HCT116 (cell line): ENCODE measurements at regions not wholly inside any gene's neighbourhood (a gene's known extent, or its start where the extent isn't known, plus 50 kb on each side); places are given as distances from the start of the nearest gene placed in this dataset.

Experiments
- ATAC-seq: fragments of 200-7000 bp; cut with Tn5 transposase; 2 replicates; pipeline ENCODE4 v1.9.1; 2020; ENCODE audit warnings: mild to moderate bottlenecking, moderate library complexity
- BruUV-seq: library from RNA; stranded (reverse); fragments of 400-500 nt; replicated peaks from 2 replicates; lab custom pipeline; 2021; lab: Mats Ljungman, UMichigan
- CTCF ChIA-PET: fragments of 300-600 bp; sonication (Branson Sonifier 250); formaldehyde crosslinking; loops from one replicate; lab custom pipeline; 2021; ENCODE audit warnings: antibody characterized with exemption; lab: Charles Lee
- POLR2A ChIA-PET: fragments of 300-600, 350-600 bp; sonication (Branson Sonifier 250); formaldehyde crosslinking; loops from one replicate; lab custom pipeline; 2021; ENCODE audit warnings: antibody characterized with exemption; lab: Charles Lee
- RAD21 ChIA-PET, 2 experiments: fragments of 300-600 bp; sonication (Branson Sonifier 250); formaldehyde crosslinking; loops; one replicate each; lab custom pipeline; 2023; ENCODE audit warnings: low total read pairs in 2 of 2; ENCODE audit not compliant: uncharacterized antibody in 2 of 2, unreplicated experiment in 2 of 2, low non-redundant PET in 1 of 2; lab: Charles Lee
- DNase-seq: peaks from one replicate; pipeline ENCODE4 v3.0.0-alpha.2; 2010; ENCODE audit warnings: low read depth, low spot score
- H2AFZ ChIP-seq: fragments of 200-600 bp; shearing (Covaris generic), sonication (generic); 2 replicates; pipeline ENCODE4 v1.6.1; 2017; ENCODE audit warnings: low read depth, mixed run types, mixed read lengths, antibody characterized with exemption, low read length; ENCODE audit not compliant: poor library complexity, severe bottlenecking
- H3K27ac ChIP-seq: 2 replicates; pipeline ENCODE4 v1.5.1; 2012; ENCODE audit warnings: low read depth, low read length
- H3K27me3 ChIP-seq: fragments of 200-600 bp; sonication (generic); 2 replicates; pipeline ENCODE4 v1.6.1; 2016; ENCODE audit warnings: mixed run types, low read length, mixed read lengths; ENCODE audit not compliant: insufficient read depth
- H3K36me3 ChIP-seq, 2 experiments: fragments of 200-500 bp in 1 of 2; fragments of 200-600 bp in 1 of 2; sonication (Bioruptor generic) in 1 of 2; sonication (generic) in 1 of 2; 2 replicates each; pipeline versions ENCODE4 v1.5.1 to v1.6.1; 2014 to 2016; ENCODE audit warnings: low read length in 2 of 2, inconsistent platforms in 1 of 2, mixed read lengths in 1 of 2, mixed run types in 1 of 2; ENCODE audit not compliant: insufficient read depth in 2 of 2, control insufficient read depth in 1 of 2
- H3K4me1 ChIP-seq, 2 experiments: fragments of 200-600 bp in 1 of 2; sonication (generic) in 1 of 2; 2 replicates each; pipeline versions ENCODE4 v1.5.1 to v1.6.1; 2012 to 2017; ENCODE audit warnings: low read length in 2 of 2, inconsistent platforms in 1 of 2, mild to moderate bottlenecking in 1 of 2, mixed read lengths in 1 of 2, mixed run types in 1 of 2, moderate library complexity in 1 of 2; ENCODE audit not compliant: insufficient read depth in 2 of 2, control insufficient read depth in 1 of 2
- H3K4me2 ChIP-seq: fragments of 200-600 bp; sonication (generic); 2 replicates; pipeline ENCODE4 v1.6.1; 2017; ENCODE audit warnings: mixed run types, low read length, mixed read lengths
- H3K4me3 ChIP-seq, 2 experiments: fragments of 200-600 bp in 1 of 2; sonication (generic) in 1 of 2; replicated peaks in 1 of 2; 2 replicates each; pipeline ENCODE4 v1.5.1; 2011 to 2016; ENCODE audit warnings: low read length in 2 of 2, control low read depth in 1 of 2, low read depth in 1 of 2, mild to moderate bottlenecking in 1 of 2, mixed read lengths in 1 of 2, mixed run types in 1 of 2
- H3K79me2 ChIP-seq: fragments of 200-600 bp; sonication (generic); 2 replicates; pipeline ENCODE4 v1.6.1; 2017; ENCODE audit warnings: mild to moderate bottlenecking, mixed run types, low read length, moderate library complexity, mixed read lengths; ENCODE audit not compliant: insufficient read depth
- H3K9ac ChIP-seq: fragments of 200-600 bp; sonication (generic); 2 replicates; pipeline ENCODE4 v1.6.1; 2016; ENCODE audit warnings: low read length, mixed read lengths
- H3K9me2 ChIP-seq: fragments of 200-600 bp; sonication (generic), shearing (Covaris generic); 2 replicates; pipeline ENCODE4 v1.6.1; 2017; ENCODE audit warnings: mixed run types, mild to moderate bottlenecking, moderate library complexity; ENCODE audit not compliant: insufficient read depth
- H3K9me3 ChIP-seq, 2 experiments: fragments of 200-500 bp in 1 of 2; fragments of 200-600 bp in 1 of 2; sonication (Bioruptor generic) in 1 of 2; sonication (generic) in 1 of 2; 2 replicates each; pipeline ENCODE4 v1.6.1; 2014 to 2017; ENCODE audit warnings: low read length in 2 of 2, mixed read lengths in 2 of 2, inconsistent platforms in 1 of 2, low read depth in 1 of 2, mild to moderate bottlenecking in 1 of 2, mixed run types in 1 of 2, moderate library complexity in 1 of 2; ENCODE audit not compliant: control insufficient read depth in 1 of 2, insufficient read depth in 1 of 2
- H4K20me1 ChIP-seq: fragments of 200-600 bp; sonication (generic), shearing (Covaris generic); 2 replicates; pipeline ENCODE4 v1.6.1; 2017; ENCODE audit warnings: mixed run types, mild to moderate bottlenecking, moderate library complexity; ENCODE audit not compliant: insufficient read depth
- ATF3 ChIP-seq: IDR thresholded peaks from 2 replicates; pipeline ENCODE4 v1.6.1; 2012
- CEBPB ChIP-seq: IDR thresholded peaks from 2 replicates; pipeline ENCODE4 v1.6.1; 2012; ENCODE audit warnings: low read depth
- CTCF ChIP-seq, 3 experiments: fragments of 200-600 bp in 1 of 3; sonication (generic) in 1 of 3; IDR thresholded peaks in 2 of 3; conservative IDR thresholded peaks in 1 of 3; 2 replicates each; pipeline ENCODE4 v1.5.1; 2012 to 2017; ENCODE audit warnings: low read depth in 2 of 3, low read length in 2 of 3, antibody characterized with exemption in 1 of 3, borderline replicate concordance in 1 of 3, control low read depth in 1 of 3, mild to moderate bottlenecking in 1 of 3, mixed read lengths in 1 of 3, mixed run types in 1 of 3, moderate library complexity in 1 of 3; ENCODE audit not compliant: insufficient read depth in 1 of 3
- EGR1 ChIP-seq: IDR thresholded peaks from 2 replicates; pipeline ENCODE4 v1.6.1; 2012; ENCODE audit warnings: low read depth
- ELF1 ChIP-seq: IDR thresholded peaks from 2 replicates; pipeline ENCODE4 v1.6.1; 2012; ENCODE audit warnings: low read depth, borderline replicate concordance
- EZH2 ChIP-seq: fragments of 200-600 bp; sonication (generic); IDR thresholded peaks from 2 replicates; pipeline ENCODE4 v1.6.1; 2017; ENCODE audit warnings: antibody characterized with exemption, mixed run types
- EZH2phosphoT487 ChIP-seq: fragments of 200-600 bp; IDR thresholded peaks from 2 replicates; pipeline ENCODE4 v1.6.1; 2018; ENCODE audit warnings: antibody characterized with exemption, borderline replicate concordance
- FOSL1 ChIP-seq: IDR thresholded peaks from 2 replicates; pipeline ENCODE4 v1.6.1; 2012; ENCODE audit warnings: low read depth
- MAX ChIP-seq: IDR thresholded peaks from 2 replicates; pipeline ENCODE4 v1.6.1; 2012
- POLR2A ChIP-seq: IDR thresholded peaks from 2 replicates; pipeline ENCODE4 v1.7.0; 2011; ENCODE audit warnings: borderline replicate concordance; ENCODE audit not compliant: insufficient read depth, insufficient read length; ENCODE audit errors: extremely low read depth
- RAD21 ChIP-seq: IDR thresholded peaks from 2 replicates; pipeline ENCODE4 v1.6.1; 2012; ENCODE audit warnings: low read depth, mild to moderate bottlenecking
- SIN3A ChIP-seq: IDR thresholded peaks from 2 replicates; pipeline ENCODE4 v1.6.1; 2012; ENCODE audit warnings: low read depth
- SP1 ChIP-seq: IDR thresholded peaks from 2 replicates; pipeline ENCODE4 v1.6.1; 2012; ENCODE audit warnings: low read depth
- SRF ChIP-seq: IDR thresholded peaks from 2 replicates; pipeline ENCODE4 v1.6.1; 2012; ENCODE audit warnings: low read depth
- TCF7L2 ChIP-seq: IDR thresholded peaks from 2 replicates; pipeline ENCODE4 v1.7.0; 2011; ENCODE audit warnings: borderline replicate concordance, inconsistent platforms; ENCODE audit not compliant: insufficient read depth, insufficient read length; ENCODE audit errors: extremely low read depth
- YY1 ChIP-seq: IDR thresholded peaks from 2 replicates; pipeline ENCODE4 v1.6.1; 2011; ENCODE audit warnings: low read length, low read depth, moderate library complexity, mild to moderate bottlenecking; ENCODE audit not compliant: insufficient replicate concordance; ENCODE audit errors: extremely low read depth
- ZFX ChIP-seq: fragments of 450-650 bp; IDR thresholded peaks from 2 replicates; pipeline ENCODE4 v1.6.1; 2017
- ZNF274 ChIP-seq: fragments of 200-500 bp; sonication (Bioruptor generic); IDR thresholded peaks from 2 replicates; pipeline ENCODE4 v1.6.1; 2014; ENCODE audit warnings: mild to moderate bottlenecking, low read depth, low read length, inconsistent platforms
- intact Hi-C: fragments of 100-400 bp; cut with micrococcal nuclease; formaldehyde crosslinking; loops from 2 replicates; pipeline ENCODE4 v1.10.0; 2022
- TF ChIP-seq, protein P1 (sequence below): IDR thresholded peaks from 2 replicates; pipeline ENCODE4 v1.6.1; 2011; ENCODE audit warnings: mild to moderate bottlenecking, low read length, moderate library complexity; ENCODE audit not compliant: insufficient replicate concordance; ENCODE audit errors: extremely low read depth

GRCh38 chr21:34270411-34270810 lies 93.4 kb upstream of the KCNE2 start (continued):
- TF ChIP-seq YY1 (no peak), CEBPB (no peak), CTCF (IDR thresholded peaks at IDR 0.05 in 2 of 3, conservative IDR thresholded peaks at IDR 0.05 in 1 of 3; ENCODE audit: borderline replicate concordance in 1 of 3, insufficient read depth in 1 of 3, low read depth in 2 of 3, low read length in 2 of 3) (no peak), POLR2A (no peak), SRF (no peak)

DNA sequence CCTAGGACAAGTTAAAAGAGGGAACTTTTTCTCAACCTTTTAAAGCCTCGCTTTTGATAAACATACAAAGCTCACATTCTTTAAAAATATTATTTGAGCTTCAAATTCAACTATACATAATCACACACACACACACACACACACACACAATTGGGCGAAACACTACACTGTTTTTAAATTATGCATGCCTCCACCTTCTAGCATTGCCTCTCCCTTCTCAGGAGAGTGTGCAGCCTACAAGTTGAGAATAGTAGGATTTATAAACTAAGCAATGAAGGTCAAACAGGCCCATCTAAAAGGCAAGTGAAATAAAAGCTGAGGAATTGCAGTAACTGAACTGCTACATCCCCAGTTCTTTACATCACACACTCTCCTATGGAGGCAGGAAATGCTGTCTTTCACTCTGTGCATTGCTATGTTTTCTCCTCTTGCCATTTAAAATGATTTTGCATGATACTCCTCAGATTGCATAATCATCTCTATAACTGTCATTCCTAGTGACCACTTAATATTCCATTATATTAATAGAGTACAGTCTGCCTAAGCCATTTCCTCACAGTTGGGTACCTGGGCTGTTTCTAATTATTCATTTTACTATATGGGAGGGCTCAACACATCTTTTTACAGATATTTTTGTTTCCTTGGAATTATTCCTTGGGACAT lies 92.5 kb upstream of the KCNE2 start:
- peaks cover 40% of the 10 kb centered on the region for H3K27me3 ChIP-seq
- ChIA-PET RAD21 (no interaction called here), CTCF (no interaction called here), POLR2A (no interaction called here)
- H2AFZ ChIP-seq, result no peak overlapping the region
- no peak overlapping the region for H3K9ac ChIP-seq
- H3K9me3 ChIP-seq, result no peaks in the 10 kb centered on the region
- H3K9me2 ChIP-seq, result no peaks in the 10 kb centered on the region
- no peaks in the 10 kb centered on the region for H4K20me1 ChIP-seq
- intact Hi-C loops, result no loop called here
- no peaks in the 10 kb centered on the region for H3K79me2 ChIP-seq
- no peaks in the 10 kb centered on the region for H3K4me1 ChIP-seq
- H3K36me3 ChIP-seq, result no peaks in the 10 kb centered on the region
- H3K4me3 ChIP-seq, result no peak overlapping the region
- no TSS peak for BruUV-seq
- ATAC-seq, result no peak
- H3K4me2 ChIP-seq, result no peak overlapping the region
- H3K27ac ChIP-seq, result no peak overlapping the region
- DNase-seq, result no peak
- TF ChIP-seq MAX, result no peak
- TF ChIP-seq RAD21, result no peak
- TF ChIP-seq ZNF274, result no peak
- TF ChIP-seq, protein P1, sequence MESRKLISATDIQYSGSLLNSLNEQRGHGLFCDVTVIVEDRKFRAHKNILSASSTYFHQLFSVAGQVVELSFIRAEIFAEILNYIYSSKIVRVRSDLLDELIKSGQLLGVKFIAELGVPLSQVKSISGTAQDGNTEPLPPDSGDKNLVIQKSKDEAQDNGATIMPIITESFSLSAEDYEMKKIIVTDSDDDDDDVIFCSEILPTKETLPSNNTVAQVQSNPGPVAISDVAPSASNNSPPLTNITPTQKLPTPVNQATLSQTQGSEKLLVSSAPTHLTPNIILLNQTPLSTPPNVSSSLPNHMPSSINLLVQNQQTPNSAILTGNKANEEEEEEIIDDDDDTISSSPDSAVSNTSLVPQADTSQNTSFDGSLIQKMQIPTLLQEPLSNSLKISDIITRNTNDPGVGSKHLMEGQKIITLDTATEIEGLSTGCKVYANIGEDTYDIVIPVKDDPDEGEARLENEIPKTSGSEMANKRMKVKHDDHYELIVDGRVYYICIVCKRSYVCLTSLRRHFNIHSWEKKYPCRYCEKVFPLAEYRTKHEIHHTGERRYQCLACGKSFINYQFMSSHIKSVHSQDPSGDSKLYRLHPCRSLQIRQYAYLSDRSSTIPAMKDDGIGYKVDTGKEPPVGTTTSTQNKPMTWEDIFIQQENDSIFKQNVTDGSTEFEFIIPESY, result no peak
- TF ChIP-seq EZH2phosphoT487, result no peak
- TF ChIP-seq TCF7L2, result no peak
- no peak for TF ChIP-seq EGR1
- no peak for TF ChIP-seq SRF
- TF ChIP-seq CEBPB, result no peak
- TF ChIP-seq ELF1, result no peak
- no peak for TF ChIP-seq ATF3
- TF ChIP-seq SP1, result no peak
- TF ChIP-seq ZFX, result no peak
- no peak for TF ChIP-seq FOSL1
- TF ChIP-seq SIN3A, result no peak
- no peak for TF ChIP-seq EZH2
